ENCODE measurements at regions not wholly inside any gene's neighbourhood (a gene's known extent, or its start where the extent isn't known, plus 50 kb on each side); places are given as distances from the start of the nearest gene placed in this dataset.

- TF ChIP-seq, protein P1, sequence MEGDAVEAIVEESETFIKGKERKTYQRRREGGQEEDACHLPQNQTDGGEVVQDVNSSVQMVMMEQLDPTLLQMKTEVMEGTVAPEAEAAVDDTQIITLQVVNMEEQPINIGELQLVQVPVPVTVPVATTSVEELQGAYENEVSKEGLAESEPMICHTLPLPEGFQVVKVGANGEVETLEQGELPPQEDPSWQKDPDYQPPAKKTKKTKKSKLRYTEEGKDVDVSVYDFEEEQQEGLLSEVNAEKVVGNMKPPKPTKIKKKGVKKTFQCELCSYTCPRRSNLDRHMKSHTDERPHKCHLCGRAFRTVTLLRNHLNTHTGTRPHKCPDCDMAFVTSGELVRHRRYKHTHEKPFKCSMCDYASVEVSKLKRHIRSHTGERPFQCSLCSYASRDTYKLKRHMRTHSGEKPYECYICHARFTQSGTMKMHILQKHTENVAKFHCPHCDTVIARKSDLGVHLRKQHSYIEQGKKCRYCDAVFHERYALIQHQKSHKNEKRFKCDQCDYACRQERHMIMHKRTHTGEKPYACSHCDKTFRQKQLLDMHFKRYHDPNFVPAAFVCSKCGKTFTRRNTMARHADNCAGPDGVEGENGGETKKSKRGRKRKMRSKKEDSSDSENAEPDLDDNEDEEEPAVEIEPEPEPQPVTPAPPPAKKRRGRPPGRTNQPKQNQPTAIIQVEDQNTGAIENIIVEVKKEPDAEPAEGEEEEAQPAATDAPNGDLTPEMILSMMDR (IDR thresholded peaks at IDR 0.05) = no peak
- TF ChIP-seq POLR2A (IDR thresholded peaks at IDR 0.05) = no peak
Observed at GRCh38 chr7:17040716-17041115, 158.9 kb upstream of the AGR3 start.

Data from breast epithelium (tissue), 3 donors.